ENCODE measurements at regions not wholly inside any gene's neighbourhood (a gene's known extent, or its start where the extent isn't known, plus 50 kb on each side); places are given as distances from the start of the nearest gene placed in this dataset.

DNA sequence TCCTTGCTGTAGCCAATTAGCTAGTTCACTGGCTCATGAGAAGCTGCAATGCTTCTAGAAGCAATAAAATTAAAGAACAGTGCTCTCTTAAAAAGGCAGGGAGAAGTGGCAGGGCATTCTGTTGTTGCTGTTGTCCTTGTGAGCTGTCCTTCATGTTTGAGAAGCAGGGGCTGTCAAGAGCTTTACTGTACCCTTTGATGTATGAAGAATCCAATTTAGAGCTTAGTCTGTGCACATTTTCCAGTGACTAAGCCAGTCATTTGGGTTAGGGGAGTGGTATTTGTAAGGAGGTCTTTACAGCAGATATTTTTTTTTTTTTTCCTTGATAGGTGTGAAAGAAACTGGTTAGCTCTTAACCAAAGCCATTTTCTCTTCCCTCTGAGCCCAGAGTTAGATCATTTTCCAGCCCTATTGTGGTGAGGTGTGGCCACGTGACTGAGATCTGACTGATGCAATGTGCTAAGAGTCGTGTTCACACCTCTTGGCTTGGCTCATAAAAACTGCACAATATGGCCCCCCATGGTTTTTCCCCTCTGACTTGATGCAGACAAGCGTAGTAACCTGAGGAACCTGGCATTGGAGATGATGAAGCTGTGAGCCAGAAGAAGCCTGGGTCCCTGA lies 309.6 kb upstream of the TMTC4 start:
- TF ChIP-seq, protein P1, sequence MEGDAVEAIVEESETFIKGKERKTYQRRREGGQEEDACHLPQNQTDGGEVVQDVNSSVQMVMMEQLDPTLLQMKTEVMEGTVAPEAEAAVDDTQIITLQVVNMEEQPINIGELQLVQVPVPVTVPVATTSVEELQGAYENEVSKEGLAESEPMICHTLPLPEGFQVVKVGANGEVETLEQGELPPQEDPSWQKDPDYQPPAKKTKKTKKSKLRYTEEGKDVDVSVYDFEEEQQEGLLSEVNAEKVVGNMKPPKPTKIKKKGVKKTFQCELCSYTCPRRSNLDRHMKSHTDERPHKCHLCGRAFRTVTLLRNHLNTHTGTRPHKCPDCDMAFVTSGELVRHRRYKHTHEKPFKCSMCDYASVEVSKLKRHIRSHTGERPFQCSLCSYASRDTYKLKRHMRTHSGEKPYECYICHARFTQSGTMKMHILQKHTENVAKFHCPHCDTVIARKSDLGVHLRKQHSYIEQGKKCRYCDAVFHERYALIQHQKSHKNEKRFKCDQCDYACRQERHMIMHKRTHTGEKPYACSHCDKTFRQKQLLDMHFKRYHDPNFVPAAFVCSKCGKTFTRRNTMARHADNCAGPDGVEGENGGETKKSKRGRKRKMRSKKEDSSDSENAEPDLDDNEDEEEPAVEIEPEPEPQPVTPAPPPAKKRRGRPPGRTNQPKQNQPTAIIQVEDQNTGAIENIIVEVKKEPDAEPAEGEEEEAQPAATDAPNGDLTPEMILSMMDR (IDR thresholded peaks at IDR 0.05), result no peak
- no peak for TF ChIP-seq POLR2A (IDR thresholded peaks at IDR 0.05)
